Astrocyte (in vitro differentiated cells and primary cell): ENCODE measurements at regions not wholly inside any gene's neighbourhood (a gene's known extent, or its start where the extent isn't known, plus 50 kb on each side); places are given as distances from the start of the nearest gene placed in this dataset.
A peak's percentile ranks its signal among the peaks of the same experiment; 100 is the strongest.

ENCODE experiments used
- DNase-seq: peaks from one replicate; pipeline ENCODE4 v3.0.0-alpha.2; 2010; ENCODE audit warnings: low read depth
- FAIRE-seq: peaks from 2 replicates; lab custom pipeline; 2011; peaks lifted over from hg19 to GRCh38; lab: Jason Lieb, UNC
- H2AFZ ChIP-seq: 2 replicates; pipeline ENCODE4 v1.6.0; 2012; ENCODE audit warnings: low read depth, low read length, inconsistent platforms
- H3K27ac ChIP-seq: 2 replicates; pipeline ENCODE4 v1.5.1; 2011; ENCODE audit warnings: low read depth, low read length, inconsistent platforms
- H3K27me3 ChIP-seq: 2 replicates; pipeline ENCODE4 v1.6.0; 2011; ENCODE audit warnings: low read length, inconsistent platforms; ENCODE audit not compliant: insufficient read depth
- H3K36me3 ChIP-seq: 2 replicates; pipeline ENCODE4 v1.5.1; 2011; ENCODE audit warnings: low read length, inconsistent platforms; ENCODE audit not compliant: insufficient read depth
- H3K4me1 ChIP-seq: 2 replicates; pipeline ENCODE4 v1.5.1; 2011; ENCODE audit warnings: low read length, inconsistent platforms; ENCODE audit not compliant: insufficient read depth
- H3K4me2 ChIP-seq: 2 replicates; pipeline ENCODE4 v1.6.0; 2012; ENCODE audit warnings: low read length, inconsistent platforms
- H3K4me3 ChIP-seq: 2 replicates; pipeline ENCODE4 v1.5.1; 2011; ENCODE audit warnings: low read depth, mild to moderate bottlenecking, low read length, inconsistent platforms; ENCODE audit not compliant: insufficient read depth
- H3K79me2 ChIP-seq: 2 replicates; pipeline ENCODE4 v1.6.0; 2012; ENCODE audit warnings: mild to moderate bottlenecking, low read length, inconsistent platforms; ENCODE audit not compliant: insufficient read depth
- H3K9ac ChIP-seq: 2 replicates; pipeline ENCODE4 v1.6.0; 2012; ENCODE audit warnings: mild to moderate bottlenecking, low read length, inconsistent platforms
- H3K9me3 ChIP-seq: 2 replicates; pipeline ENCODE4 v1.5.1; 2012; ENCODE audit warnings: low read depth, mild to moderate bottlenecking, low read length, inconsistent platforms; ENCODE audit not compliant: insufficient read depth
- H4K20me1 ChIP-seq: 2 replicates; pipeline ENCODE4 v1.6.0; 2012; ENCODE audit warnings: low read length, inconsistent platforms; ENCODE audit not compliant: insufficient read depth
- H3K27ac Mint-ChIP-seq: one replicate; pipeline ENCODE4 v1.8.0; 2021; ENCODE audit warnings: mild to moderate bottlenecking, mixed read lengths; ENCODE audit not compliant: unreplicated experiment
- H3K27me3 Mint-ChIP-seq: one replicate; pipeline ENCODE4 v1.8.0; 2021; ENCODE audit warnings: low read depth, mixed read lengths; ENCODE audit not compliant: unreplicated experiment
- H3K36me3 Mint-ChIP-seq: one replicate; pipeline ENCODE4 v1.8.0; 2021; ENCODE audit warnings: low read depth, mixed read lengths; ENCODE audit not compliant: unreplicated experiment
- H3K4me1 Mint-ChIP-seq: one replicate; pipeline ENCODE4 v1.8.0; 2021; ENCODE audit warnings: low read depth, mixed read lengths; ENCODE audit not compliant: unreplicated experiment
- H3K4me3 Mint-ChIP-seq: one replicate; pipeline ENCODE4 v1.8.0; 2021; ENCODE audit warnings: mild to moderate bottlenecking, moderate library complexity, mixed read lengths; ENCODE audit not compliant: unreplicated experiment
- H3K9me3 Mint-ChIP-seq: one replicate; pipeline ENCODE4 v1.8.0; 2021; ENCODE audit warnings: mild to moderate bottlenecking, mixed read lengths; ENCODE audit not compliant: unreplicated experiment
- EZH2 ChIP-seq: IDR thresholded peaks from 2 replicates; pipeline ENCODE4 v1.6.1; 2012; ENCODE audit warnings: mild to moderate bottlenecking, low read length, inconsistent platforms; ENCODE audit not compliant: insufficient read depth
- TF ChIP-seq, protein P1 (sequence below): IDR thresholded peaks from 2 replicates; pipeline ENCODE4 v1.5.1; 2011; ENCODE audit warnings: low read depth, mild to moderate bottlenecking, inconsistent platforms, low read length, moderate library complexity; ENCODE audit not compliant: insufficient read depth

DNA sequence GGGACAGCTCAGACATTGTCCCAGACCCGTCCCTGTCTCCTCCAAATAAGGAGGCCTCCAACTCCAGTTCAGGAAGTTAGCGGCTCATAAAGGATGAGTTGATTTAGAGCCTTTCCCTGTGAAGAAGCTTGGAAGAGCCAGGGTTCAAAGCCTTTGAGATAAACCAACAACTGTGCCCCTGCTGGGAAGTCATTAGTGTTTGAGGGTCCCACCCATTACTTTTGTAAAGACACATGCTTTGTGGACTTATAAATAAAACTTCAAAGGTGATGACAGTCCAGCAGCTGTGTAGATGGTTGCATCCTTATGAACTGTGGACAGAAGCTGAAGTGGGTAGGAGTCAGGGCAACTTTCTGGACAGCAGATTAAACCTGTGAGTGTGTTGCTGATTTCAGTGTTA, 86.0 kb upstream of the PGRMC2 start:
- peaks cover 5% of the 10 kb centered on the region for H3K9me3 ChIP-seq
- Mint-ChIP-seq H3K9me3 (peaks cover 16% of the 10 kb centered on the region), H3K36me3 (peaks cover 20% of the 10 kb centered on the region), H3K27ac (no peak overlapping the region), H3K27me3 (no peaks in the 10 kb centered on the region), H3K4me1 (peaks cover 20% of the 10 kb centered on the region), H3K4me3 (no peak overlapping the region)
- no peak for DNase-seq
- H3K36me3 ChIP-seq = no peaks in the 10 kb centered on the region
- H3K79me2 ChIP-seq = no peaks in the 10 kb centered on the region
- H3K9ac ChIP-seq = no peak overlapping the region
- H3K27me3 ChIP-seq = no peaks in the 10 kb centered on the region
- FAIRE-seq = no peak
- TF ChIP-seq EZH2 = no peak
- TF ChIP-seq, protein P1, sequence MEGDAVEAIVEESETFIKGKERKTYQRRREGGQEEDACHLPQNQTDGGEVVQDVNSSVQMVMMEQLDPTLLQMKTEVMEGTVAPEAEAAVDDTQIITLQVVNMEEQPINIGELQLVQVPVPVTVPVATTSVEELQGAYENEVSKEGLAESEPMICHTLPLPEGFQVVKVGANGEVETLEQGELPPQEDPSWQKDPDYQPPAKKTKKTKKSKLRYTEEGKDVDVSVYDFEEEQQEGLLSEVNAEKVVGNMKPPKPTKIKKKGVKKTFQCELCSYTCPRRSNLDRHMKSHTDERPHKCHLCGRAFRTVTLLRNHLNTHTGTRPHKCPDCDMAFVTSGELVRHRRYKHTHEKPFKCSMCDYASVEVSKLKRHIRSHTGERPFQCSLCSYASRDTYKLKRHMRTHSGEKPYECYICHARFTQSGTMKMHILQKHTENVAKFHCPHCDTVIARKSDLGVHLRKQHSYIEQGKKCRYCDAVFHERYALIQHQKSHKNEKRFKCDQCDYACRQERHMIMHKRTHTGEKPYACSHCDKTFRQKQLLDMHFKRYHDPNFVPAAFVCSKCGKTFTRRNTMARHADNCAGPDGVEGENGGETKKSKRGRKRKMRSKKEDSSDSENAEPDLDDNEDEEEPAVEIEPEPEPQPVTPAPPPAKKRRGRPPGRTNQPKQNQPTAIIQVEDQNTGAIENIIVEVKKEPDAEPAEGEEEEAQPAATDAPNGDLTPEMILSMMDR = no peak
- H3K4me2 ChIP-seq = no peak overlapping the region
- H2AFZ ChIP-seq = no peak overlapping the region
- H3K4me3 ChIP-seq = no peak overlapping the region
- H3K27ac ChIP-seq = no peak overlapping the region
- H3K4me1 ChIP-seq = peaks cover 7% of the 10 kb centered on the region
- no peaks in the 10 kb centered on the region for H4K20me1 ChIP-seq

- no peak overlapping the region for H2AFZ ChIP-seq
- no peak overlapping the region for H3K27ac ChIP-seq
- no peak overlapping the region for H3K4me3 ChIP-seq
- H3K36me3 Mint-ChIP-seq = peaks cover 26% of the 10 kb centered on the region
- H3K27ac Mint-ChIP-seq = no peak overlapping the region
- H3K27me3 Mint-ChIP-seq = no peaks in the 10 kb centered on the region
- DNase-seq = no peak
- no peaks in the 10 kb centered on the region for H3K27me3 ChIP-seq
- H3K4me1 Mint-ChIP-seq = peaks cover 22% of the 10 kb centered on the region
- no peak overlapping the region for H3K4me3 Mint-ChIP-seq
- no peak overlapping the region for H3K9ac ChIP-seq
- H3K9me3 ChIP-seq = peaks cover 2% of the 10 kb centered on the region
- FAIRE-seq = no peak
- H3K9me3 Mint-ChIP-seq = peaks cover 12% of the 10 kb centered on the region
- no peak overlapping the region for H3K4me2 ChIP-seq
- H4K20me1 ChIP-seq = no peaks in the 10 kb centered on the region
- H3K79me2 ChIP-seq = no peaks in the 10 kb centered on the region
- peaks cover 7% of the 10 kb centered on the region for H3K4me1 ChIP-seq
- TF ChIP-seq EZH2 = no peak
- TF ChIP-seq, protein P1 = no peak
- H3K36me3 ChIP-seq = no peaks in the 10 kb centered on the region
Measured at GRCh38 chr4:128371876-128372275, 84.3 kb upstream of the PGRMC2 start.

DNA sequence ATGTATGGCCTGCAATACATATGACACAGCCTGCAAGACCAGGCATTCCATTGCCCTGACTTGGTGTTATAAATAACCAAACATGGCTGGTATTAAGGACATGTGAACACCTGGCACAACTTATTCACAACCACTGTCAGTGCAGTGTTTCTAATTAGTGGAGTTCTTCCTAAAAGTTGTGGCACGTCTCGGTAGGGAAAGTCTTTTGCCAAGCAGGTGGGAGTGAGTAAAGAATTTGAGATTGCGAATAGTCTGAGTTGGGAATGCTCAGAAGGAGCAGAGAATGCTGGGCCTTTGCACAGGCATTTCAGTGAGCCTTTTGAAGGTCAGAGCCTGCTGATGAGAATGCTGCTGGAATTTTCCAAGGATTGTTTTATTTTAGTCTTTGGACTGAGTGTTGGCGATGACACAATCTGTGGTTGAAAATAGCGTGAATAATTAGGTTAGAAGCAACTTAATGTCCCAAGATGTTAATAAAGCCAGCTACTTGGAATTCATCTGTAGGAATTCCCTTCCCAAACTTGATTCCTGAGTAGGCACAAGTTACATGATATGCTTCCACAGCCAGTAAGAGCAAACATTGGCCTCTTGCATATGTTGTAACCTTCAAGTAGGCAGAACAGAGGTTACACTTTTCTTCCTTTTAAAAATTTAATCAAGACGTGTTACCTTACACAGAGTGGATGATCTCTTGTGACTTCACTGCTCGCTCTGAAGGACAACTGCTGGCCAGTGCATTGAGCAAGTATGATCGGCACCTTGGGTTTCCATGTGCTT, 83.6 kb upstream of the PGRMC2 start:
- no peaks in the 10 kb centered on the region for H3K36me3 ChIP-seq
- DNase-seq = peak; percentile 83
- H3K4me3 Mint-ChIP-seq = no peak overlapping the region
- H3K27ac ChIP-seq = no peak overlapping the region
- peaks cover 22% of the 10 kb centered on the region for H3K4me1 Mint-ChIP-seq
- no peaks in the 10 kb centered on the region for H3K27me3 ChIP-seq
- H3K9me3 Mint-ChIP-seq = peaks cover 8% of the 10 kb centered on the region
- no peaks in the 10 kb centered on the region for H3K79me2 ChIP-seq
- H3K4me2 ChIP-seq = no peak overlapping the region
- peaks cover 19% of the 10 kb centered on the region for H3K36me3 Mint-ChIP-seq
- no peak overlapping the region for H3K4me3 ChIP-seq
- peak; percentile 86 for FAIRE-seq
- peaks cover 7% of the 10 kb centered on the region for H3K4me1 ChIP-seq
- H2AFZ ChIP-seq = no peak overlapping the region
- no peak overlapping the region for H3K9ac ChIP-seq
- no peaks in the 10 kb centered on the region for H3K27me3 Mint-ChIP-seq
- TF ChIP-seq, protein P1 = no peak
- no peak for TF ChIP-seq EZH2
- no peaks in the 10 kb centered on the region for H4K20me1 ChIP-seq
- peak overlapping the region; percentile 87 for H3K27ac Mint-ChIP-seq
- no peaks in the 10 kb centered on the region for H3K9me3 ChIP-seq
